ENCODE measurements at regions not wholly inside any gene's neighbourhood (a gene's known extent, or its start where the extent isn't known, plus 50 kb on each side); places are given as distances from the start of the nearest gene placed in this dataset.

- ChIA-PET CTCF (no interaction called here), POLR2A (no interaction called here)
- Mint-ChIP-seq H3K4me1 (ENCODE audit: low read depth) (no peaks in the 10 kb centered on the region), H3K4me3 (no peak overlapping the region), H3K36me3 (no peaks in the 10 kb centered on the region), H3K9me3 (no peaks in the 10 kb centered on the region), H3K27ac (no peak overlapping the region), H3K27me3 (peaks cover 25% of the 10 kb centered on the region)
- no peak for DNase-seq
- intact Hi-C loops (cut with micrococcal nuclease): no loop called here
Measured at GRCh38 chr2:235286622-235287374, 207.0 kb upstream of the AGAP1 start.

- Mint-ChIP-seq H3K27me3 (peaks cover 24% of the 10 kb centered on the region), H3K9me3 (no peaks in the 10 kb centered on the region), H3K36me3 (no peaks in the 10 kb centered on the region), H3K27ac (no peak overlapping the region), H3K4me1 (ENCODE audit: low read depth) (no peaks in the 10 kb centered on the region), H3K4me3 (no peak overlapping the region)
- intact Hi-C loops (cut with micrococcal nuclease): no loop called here
- ChIA-PET POLR2A (no interaction called here), CTCF (no interaction called here)
- DNase-seq: no peak
Measured at GRCh38 chr2:235287375-235287733, 206.5 kb upstream of the AGAP1 start.

GRCh38 chr2:235291461-235291860 lies 202.4 kb upstream of the AGAP1 start:
- peaks cover 11% of the 10 kb centered on the region for H3K27me3 Mint-ChIP-seq
- no peaks in the 10 kb centered on the region for H3K9me3 Mint-ChIP-seq
- no peaks in the 10 kb centered on the region for H3K4me1 Mint-ChIP-seq (ENCODE audit: low read depth)
- POLR2A ChIA-PET: no interaction called here
- DNase-seq: no peak
- H3K4me3 Mint-ChIP-seq: no peak overlapping the region
- H3K36me3 Mint-ChIP-seq: no peaks in the 10 kb centered on the region
- CTCF ChIA-PET: no interaction called here
- intact Hi-C loops (cut with micrococcal nuclease): no loop called here
- H3K27ac Mint-ChIP-seq: no peak overlapping the region

DNA sequence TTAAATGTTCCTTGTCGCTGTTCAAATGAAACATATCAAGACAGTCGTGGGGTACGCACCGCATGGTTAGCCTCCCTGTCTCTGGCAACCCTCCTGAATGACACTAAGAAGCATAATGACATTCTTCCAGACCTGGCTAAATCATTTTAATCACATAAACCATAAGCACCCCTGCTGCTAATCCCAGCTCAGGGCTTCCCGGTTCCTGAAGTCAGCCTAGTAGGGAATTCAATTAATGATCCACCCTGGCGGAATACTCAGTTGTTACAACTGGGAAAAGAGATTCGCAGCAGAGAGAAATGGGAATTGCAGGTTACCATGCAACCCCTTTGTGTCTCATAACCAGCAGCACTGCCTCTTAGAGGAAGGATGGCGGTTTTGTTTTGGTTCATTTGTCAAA lies 200.8 kb upstream of the AGAP1 start:
- ChIA-PET POLR2A (no interaction called here), CTCF (no interaction called here)
- Mint-ChIP-seq H3K36me3 (no peaks in the 10 kb centered on the region), H3K4me3 (no peak overlapping the region), H3K9me3 (peaks cover 5% of the 10 kb centered on the region), H3K4me1 (ENCODE audit: low read depth) (no peaks in the 10 kb centered on the region), H3K27ac (no peak overlapping the region), H3K27me3 (peaks cover 16% of the 10 kb centered on the region)
- intact Hi-C loops (cut with micrococcal nuclease): no loop called here
- DNase-seq: no peak

DNA sequence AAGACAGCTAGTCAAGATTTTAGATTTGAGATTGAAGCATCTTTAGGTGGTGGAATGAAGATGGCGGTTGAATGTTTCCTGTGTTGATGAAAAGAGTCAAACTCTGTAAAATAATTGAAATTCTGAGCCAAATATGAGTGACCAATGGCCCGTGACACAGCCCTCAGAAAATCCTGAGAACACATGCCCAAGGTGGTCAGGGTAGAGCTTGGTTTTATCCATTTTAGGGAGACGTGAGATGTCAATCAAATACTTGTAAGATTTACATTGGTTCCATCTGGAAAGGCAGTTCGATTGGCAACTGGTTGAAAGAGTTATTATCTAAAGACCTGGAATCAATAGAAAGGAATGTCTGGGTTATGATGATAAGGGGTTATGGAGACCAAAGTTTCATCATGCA lies 198.0 kb upstream of the AGAP1 start:
- POLR2A ChIA-PET: no interaction called here
- Mint-ChIP-seq H3K36me3 (no peaks in the 10 kb centered on the region), H3K4me3 (no peak overlapping the region), H3K9me3 (peaks cover 5% of the 10 kb centered on the region), H3K27me3 (peaks cover 19% of the 10 kb centered on the region), H3K4me1 (ENCODE audit: low read depth) (no peaks in the 10 kb centered on the region), H3K27ac (no peak overlapping the region)
- DNase-seq: no peak
- CTCF ChIA-PET: no interaction called here
- intact Hi-C loops (cut with micrococcal nuclease): no loop called here

- ChIA-PET POLR2A (no interaction called here), CTCF (no interaction called here)
- Mint-ChIP-seq H3K4me3 (no peak overlapping the region), H3K27ac (no peak overlapping the region), H3K4me1 (ENCODE audit: low read depth) (no peaks in the 10 kb centered on the region), H3K27me3 (peaks cover 38% of the 10 kb centered on the region), H3K36me3 (no peaks in the 10 kb centered on the region), H3K9me3 (peaks cover 5% of the 10 kb centered on the region)
- DNase-seq: no peak
- intact Hi-C loops (cut with micrococcal nuclease): no loop called here
Measured at GRCh38 chr2:235300368-235301201, 193.3 kb upstream of the AGAP1 start.

DNA sequence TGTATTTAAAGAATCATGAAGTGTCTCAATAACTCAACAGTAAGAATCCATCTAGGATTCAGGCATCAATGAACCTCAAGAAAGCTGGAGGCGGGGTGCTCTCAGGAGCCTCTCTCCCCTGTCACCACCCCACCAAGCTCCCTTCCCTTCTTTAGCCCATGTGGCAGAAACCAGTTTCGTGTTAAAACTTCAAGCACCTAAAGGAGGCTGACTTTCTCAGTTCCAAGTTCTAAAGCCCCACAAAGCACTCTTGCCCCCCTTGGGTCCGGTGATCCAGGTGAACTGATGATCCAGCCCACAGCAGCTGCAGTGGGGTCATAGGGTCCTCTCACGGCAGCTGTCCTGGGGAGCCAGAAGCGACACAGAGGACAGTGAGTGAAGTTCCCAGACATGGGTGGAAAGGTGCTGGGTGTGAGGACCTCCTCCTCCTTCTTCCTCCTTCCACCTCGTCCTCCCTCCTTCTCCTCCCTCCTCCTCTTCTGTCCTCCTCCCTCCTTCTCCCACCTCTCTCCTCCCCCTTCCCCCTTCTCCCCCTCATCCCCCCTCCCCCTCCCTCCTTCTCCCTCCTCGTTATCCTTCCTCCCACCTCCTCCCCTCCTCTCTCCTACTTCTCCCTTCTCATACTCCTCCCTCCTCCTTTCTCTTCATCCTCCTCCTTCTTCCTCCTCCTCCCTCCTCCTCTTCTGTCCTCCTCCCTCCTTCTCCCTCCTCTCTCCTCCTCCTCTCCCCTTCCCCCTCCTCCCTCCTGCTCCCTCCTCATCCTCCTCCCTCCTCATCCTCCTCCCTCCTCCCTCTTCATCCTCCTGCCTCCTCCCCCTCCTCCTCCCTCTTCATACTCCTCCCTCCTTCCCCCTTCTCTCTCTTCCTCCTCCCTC lies 192.4 kb upstream of the AGAP1 start:
- intact Hi-C loops (cut with micrococcal nuclease): no loop called here
- Mint-ChIP-seq H3K36me3 (no peaks in the 10 kb centered on the region), H3K27me3 (peaks cover 37% of the 10 kb centered on the region), H3K27ac (no peak overlapping the region), H3K4me3 (no peak overlapping the region), H3K9me3 (peaks cover 5% of the 10 kb centered on the region), H3K4me1 (ENCODE audit: low read depth) (no peaks in the 10 kb centered on the region)
- no peak for DNase-seq
- CTCF ChIA-PET: no interaction called here
- POLR2A ChIA-PET: no interaction called here

DNA sequence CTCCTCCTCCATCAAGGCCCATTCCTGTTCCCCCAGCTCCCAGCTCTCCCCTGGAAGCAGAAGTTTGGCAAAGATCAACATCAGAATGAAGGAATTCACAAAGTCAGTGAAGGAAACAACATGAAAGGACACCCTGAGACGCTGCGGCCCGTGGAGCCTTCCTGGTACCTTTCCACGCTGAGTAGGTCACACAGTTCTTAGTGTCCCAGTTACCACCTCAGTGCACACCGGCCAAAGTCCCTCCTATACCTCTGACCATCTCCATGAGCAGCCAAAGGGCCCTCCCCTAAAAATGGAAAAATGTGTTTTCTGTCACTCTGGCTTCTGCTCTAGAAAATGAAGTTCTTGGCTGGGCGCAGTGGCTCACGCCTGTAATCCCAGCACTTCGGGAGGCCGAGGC lies 191.6 kb upstream of the AGAP1 start:
- H3K4me3 Mint-ChIP-seq: no peak overlapping the region
- DNase-seq: no peak
- CTCF ChIA-PET: no interaction called here
- H3K9me3 Mint-ChIP-seq: peaks cover 4% of the 10 kb centered on the region
- H3K27ac Mint-ChIP-seq: no peak overlapping the region
- H3K27me3 Mint-ChIP-seq: peaks cover 34% of the 10 kb centered on the region
- POLR2A ChIA-PET: no interaction called here
- intact Hi-C loops (cut with micrococcal nuclease): no loop called here
- H3K36me3 Mint-ChIP-seq: no peaks in the 10 kb centered on the region
- H3K4me1 Mint-ChIP-seq (ENCODE audit: low read depth): no peaks in the 10 kb centered on the region

DNA sequence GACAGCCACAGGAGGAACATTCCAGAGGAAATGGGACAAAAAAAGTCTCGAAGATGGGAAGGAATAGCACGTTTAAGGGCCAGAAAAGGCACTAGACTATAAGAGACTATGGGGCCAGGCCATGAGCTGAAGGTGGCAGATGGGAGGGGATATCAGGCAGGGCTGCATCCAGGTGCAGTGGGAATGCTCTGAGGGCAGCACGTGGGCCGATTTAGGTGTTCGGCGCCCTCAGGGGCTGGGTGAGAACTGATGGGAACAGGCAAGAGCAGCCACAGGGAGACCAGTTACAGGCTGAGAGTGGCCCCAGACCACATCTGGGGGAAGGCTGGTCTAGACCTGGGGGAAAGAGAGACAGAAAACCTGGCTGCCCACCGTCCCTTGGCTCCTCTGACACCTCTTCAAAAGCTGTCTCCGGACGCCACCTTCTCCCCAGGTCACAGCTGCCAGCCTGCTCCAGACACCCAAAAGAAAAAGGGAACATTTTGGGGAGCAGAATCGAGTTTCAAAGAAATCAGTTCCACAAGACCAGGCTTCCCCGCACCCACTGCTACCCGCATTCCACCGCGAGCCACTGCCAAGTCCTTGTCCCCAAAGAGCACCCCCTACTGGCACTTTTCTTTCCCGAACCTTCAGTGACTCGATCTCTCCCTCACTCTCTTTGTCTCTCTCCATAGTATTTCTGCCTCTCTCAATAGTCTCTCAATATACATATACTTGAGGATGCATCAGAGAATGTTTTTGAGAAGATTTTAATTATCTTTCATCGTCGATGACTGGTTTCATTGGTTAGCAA lies 190.1 kb upstream of the AGAP1 start:
- Mint-ChIP-seq H3K36me3 (no peaks in the 10 kb centered on the region), H3K27me3 (peaks cover 33% of the 10 kb centered on the region), H3K9me3 (no peaks in the 10 kb centered on the region), H3K27ac (no peak overlapping the region), H3K4me1 (ENCODE audit: low read depth) (no peaks in the 10 kb centered on the region), H3K4me3 (no peak overlapping the region)
- DNase-seq: no peak
- intact Hi-C loops (cut with micrococcal nuclease): no loop called here
- ChIA-PET CTCF (no interaction called here), POLR2A (no interaction called here)

DNA sequence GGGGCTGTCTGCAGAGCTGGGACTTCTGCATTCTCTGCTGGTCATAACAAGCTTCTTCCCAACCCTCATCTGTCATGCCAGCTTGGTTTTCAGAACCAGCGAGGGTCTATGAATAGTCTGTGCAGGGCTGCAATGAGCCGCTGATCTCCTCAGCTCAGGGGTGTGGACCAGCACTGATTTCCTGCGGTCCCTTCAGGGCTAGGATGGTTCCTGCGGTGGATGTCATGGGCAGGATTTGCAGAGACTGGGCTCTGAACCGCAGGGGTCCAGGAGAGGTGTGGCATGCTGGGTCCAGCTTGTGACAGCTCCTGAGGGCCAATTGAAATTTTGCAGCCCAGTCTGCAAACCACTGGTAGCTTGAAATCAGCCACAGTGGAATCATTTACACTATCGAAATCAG lies 188.2 kb upstream of the AGAP1 start:
- Mint-ChIP-seq H3K4me3 (no peak overlapping the region), H3K36me3 (no peaks in the 10 kb centered on the region), H3K4me1 (ENCODE audit: low read depth) (no peaks in the 10 kb centered on the region), H3K27me3 (peaks cover 31% of the 10 kb centered on the region), H3K9me3 (peaks cover under 1% of the 10 kb centered on the region), H3K27ac (no peak overlapping the region)
- ChIA-PET CTCF (no interaction called here), POLR2A (no interaction called here)
- intact Hi-C loops (cut with micrococcal nuclease): no loop called here
- no peak for DNase-seq

DNA sequence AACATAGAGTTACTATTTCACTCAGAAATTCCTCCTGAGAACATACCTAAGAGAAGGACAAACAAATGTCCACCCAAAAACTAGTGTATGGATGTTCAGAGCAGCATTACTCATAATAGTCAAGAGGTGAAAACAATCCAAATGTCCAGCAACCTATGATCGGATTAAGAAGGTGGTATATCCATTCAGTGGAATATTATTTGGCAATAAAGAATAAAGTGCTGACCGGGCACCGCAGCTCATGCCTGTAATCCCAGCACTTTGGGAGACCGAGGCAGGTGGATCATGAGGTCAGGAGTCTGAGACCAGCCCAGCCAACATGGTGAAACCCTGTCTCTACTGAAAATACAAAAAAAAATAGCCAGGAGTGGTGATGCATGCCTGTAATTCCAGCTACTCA lies 182.8 kb upstream of the AGAP1 start:
- no peak for DNase-seq
- ChIA-PET POLR2A (no interaction called here), CTCF (interaction anchor here (0.6 kb wide), 1 partner anchor 17 kb away, joined by 4 read pairs; no protein-coding TSS in a partner anchor)
- peaks cover 4% of the 10 kb centered on the region for H3K9me3 Mint-ChIP-seq
- no peaks in the 10 kb centered on the region for H3K4me1 Mint-ChIP-seq (ENCODE audit: low read depth)
- intact Hi-C loops (cut with micrococcal nuclease): no loop called here
- H3K4me3 Mint-ChIP-seq: no peak overlapping the region
- no peaks in the 10 kb centered on the region for H3K36me3 Mint-ChIP-seq
- peaks cover 15% of the 10 kb centered on the region for H3K27me3 Mint-ChIP-seq
- no peak overlapping the region for H3K27ac Mint-ChIP-seq

DNA sequence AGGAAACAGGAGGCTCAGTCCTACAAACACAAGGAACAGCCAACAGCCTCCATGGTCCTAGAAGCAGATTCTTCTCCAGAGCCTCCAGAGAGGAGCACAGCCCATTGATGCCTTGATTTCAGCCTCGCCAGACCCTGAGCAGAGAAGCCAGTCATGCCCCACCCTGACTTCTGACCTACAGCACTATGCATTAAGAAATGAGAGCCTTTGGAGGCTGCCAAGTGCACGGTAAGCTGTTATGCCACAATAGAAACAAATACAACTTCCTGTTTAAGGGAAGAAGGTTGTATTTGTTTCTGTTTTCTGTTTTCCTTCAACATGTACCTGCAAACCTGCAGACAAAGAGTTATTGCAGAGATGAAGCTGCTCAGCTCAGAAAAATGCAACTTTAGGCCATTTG lies 181.3 kb upstream of the AGAP1 start:
- Mint-ChIP-seq H3K4me3 (no peak overlapping the region), H3K36me3 (no peaks in the 10 kb centered on the region), H3K4me1 (ENCODE audit: low read depth) (no peaks in the 10 kb centered on the region), H3K27me3 (peaks cover 15% of the 10 kb centered on the region), H3K27ac (no peak overlapping the region), H3K9me3 (peaks cover 4% of the 10 kb centered on the region)
- CTCF ChIA-PET: no interaction called here
- DNase-seq: no peak
- intact Hi-C loops (cut with micrococcal nuclease): no loop called here
- POLR2A ChIA-PET: no interaction called here

Measured in activated CD4-positive, alpha-beta memory T cell treated with anti-CD3 and anti-CD28 coated beads for 36 hours (primary cell).